HG03280 (cell line): ENCODE measurements at regions not wholly inside any gene's neighbourhood (a gene's known extent, or its start where the extent isn't known, plus 50 kb on each side); places are given as distances from the start of the nearest gene placed in this dataset.
"Not testable (repeated sequence)": the region's sequence is repeated elsewhere in the genome, so short reads cannot be mapped to it uniquely, and the experiment has no call there.

Source experiments
- ATAC-seq: cut with Tn5 transposase; IDR thresholded peaks from one replicate; pipeline ENCODE4 v1.9.1; 2021; ENCODE audit warnings: mild to moderate bottlenecking, moderate library complexity; ENCODE audit not compliant: unreplicated experiment

GRCh38 chr2:33958591-33958990 lies 359.5 kb upstream of the FAM98A start:
- ATAC-seq = no peak

GRCh38 chr2:33949371-33949770 lies 350.3 kb upstream of the FAM98A start:
- no peak for ATAC-seq

- no peak for ATAC-seq
These were observed 347.1 kb upstream of the FAM98A start for GRCh38 chr2:33946193-33946592.

GRCh38 chr2:33933203-33933602 lies 334.1 kb upstream of the FAM98A start:
- ATAC-seq = no peak

- ATAC-seq = no peak
These were observed 332.1 kb upstream of the FAM98A start for GRCh38 chr2:33931164-33931563.

- ATAC-seq = peak; percentile 83
These were observed 330.4 kb upstream of the FAM98A start for GRCh38 chr2:33929467-33929866.

GRCh38 chr2:33927756-33928155 lies 328.7 kb upstream of the FAM98A start:
- no peak for ATAC-seq

- ATAC-seq = no peak
These were observed 326.2 kb upstream of the FAM98A start for GRCh38 chr2:33925311-33925710.

- no peak for ATAC-seq
These were observed 325.6 kb upstream of the FAM98A start for GRCh38 chr2:33924586-33925169.

GRCh38 chr2:33917252-33917651 lies 318.2 kb upstream of the FAM98A start:
- no peak for ATAC-seq

- ATAC-seq = no peak
These were observed 314.0 kb upstream of the FAM98A start for GRCh38 chr2:33913071-33913616.

- no peak for ATAC-seq
These were observed 312.2 kb upstream of the FAM98A start for GRCh38 chr2:33911327-33911726.

GRCh38 chr2:33909945-33910695 lies 311.0 kb upstream of the FAM98A start:
- ATAC-seq = no peak

- no peak for ATAC-seq
These were observed 308.8 kb upstream of the FAM98A start for GRCh38 chr2:33907866-33908265.

GRCh38 chr2:33906129-33906528 lies 307.0 kb upstream of the FAM98A start:
- not testable (repeated sequence) for ATAC-seq

GRCh38 chr2:33904801-33905200 lies 305.7 kb upstream of the FAM98A start:
- no peak for ATAC-seq

- no peak for ATAC-seq
These were observed 304.6 kb upstream of the FAM98A start for GRCh38 chr2:33903701-33904100.

- no peak for ATAC-seq
These were observed 304.1 kb upstream of the FAM98A start for GRCh38 chr2:33903215-33903614.

- ATAC-seq = no peak
These were observed 301.5 kb upstream of the FAM98A start for GRCh38 chr2:33900610-33901009.

GRCh38 chr2:33897741-33898140 lies 298.6 kb upstream of the FAM98A start:
- ATAC-seq = no peak

GRCh38 chr2:33893824-33894223 lies 294.7 kb upstream of the FAM98A start:
- ATAC-seq = no peak

GRCh38 chr2:33891616-33892015 lies 292.5 kb upstream of the FAM98A start:
- ATAC-seq = no peak
